GM21786 (cell line): ENCODE measurements at regions not wholly inside any gene's neighbourhood (a gene's known extent, or its start where the extent isn't known, plus 50 kb on each side); places are given as distances from the start of the nearest gene placed in this dataset.

Source experiments
- ATAC-seq: cut with Tn5 transposase; IDR thresholded peaks from one replicate; pipeline ENCODE4 v1.9.1; 2021; ENCODE audit not compliant: unreplicated experiment

DNA sequence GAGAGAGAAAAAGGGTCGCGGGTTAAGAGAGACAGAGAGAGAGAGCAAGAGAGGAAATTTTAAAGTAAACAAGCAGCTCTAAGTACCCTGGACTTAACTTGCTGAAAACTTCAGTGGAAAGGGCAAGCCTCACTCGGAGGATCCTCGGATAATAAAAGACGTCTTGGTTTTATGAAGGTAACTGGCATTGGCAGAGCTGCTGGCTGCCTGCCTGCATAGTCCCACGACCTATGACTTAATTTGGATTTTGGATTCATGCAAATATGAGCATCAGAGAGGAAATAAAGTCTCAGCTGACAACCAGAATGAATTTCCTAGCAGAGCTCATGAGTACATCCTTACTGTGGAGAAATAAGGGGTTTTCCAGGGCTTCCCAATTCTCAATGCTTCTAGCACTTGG, 95.1 kb upstream of the PDZRN3 start:
- no peak for ATAC-seq

DNA sequence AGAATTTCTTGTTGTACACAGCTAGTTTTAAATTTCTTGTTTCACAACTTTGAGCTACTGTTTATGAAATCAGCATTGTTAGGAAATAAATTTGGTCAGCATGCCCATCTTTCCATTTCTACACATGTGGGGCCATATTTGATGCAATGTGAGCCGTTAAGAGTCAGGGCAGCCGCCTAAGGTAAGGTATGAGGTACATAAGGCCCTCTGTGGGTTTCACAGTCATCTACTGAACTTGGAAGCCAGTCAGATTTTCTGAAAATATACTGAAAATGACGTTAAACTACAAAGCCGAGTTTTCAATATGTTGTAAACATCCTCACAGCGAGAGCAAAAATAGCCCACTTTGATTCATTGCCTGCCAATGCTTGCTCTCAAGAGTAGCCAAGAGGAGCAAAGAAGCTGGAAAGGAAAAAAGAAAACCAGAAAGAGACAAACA, 94.7 kb upstream of the PDZRN3 start:
- ATAC-seq: no peak

DNA sequence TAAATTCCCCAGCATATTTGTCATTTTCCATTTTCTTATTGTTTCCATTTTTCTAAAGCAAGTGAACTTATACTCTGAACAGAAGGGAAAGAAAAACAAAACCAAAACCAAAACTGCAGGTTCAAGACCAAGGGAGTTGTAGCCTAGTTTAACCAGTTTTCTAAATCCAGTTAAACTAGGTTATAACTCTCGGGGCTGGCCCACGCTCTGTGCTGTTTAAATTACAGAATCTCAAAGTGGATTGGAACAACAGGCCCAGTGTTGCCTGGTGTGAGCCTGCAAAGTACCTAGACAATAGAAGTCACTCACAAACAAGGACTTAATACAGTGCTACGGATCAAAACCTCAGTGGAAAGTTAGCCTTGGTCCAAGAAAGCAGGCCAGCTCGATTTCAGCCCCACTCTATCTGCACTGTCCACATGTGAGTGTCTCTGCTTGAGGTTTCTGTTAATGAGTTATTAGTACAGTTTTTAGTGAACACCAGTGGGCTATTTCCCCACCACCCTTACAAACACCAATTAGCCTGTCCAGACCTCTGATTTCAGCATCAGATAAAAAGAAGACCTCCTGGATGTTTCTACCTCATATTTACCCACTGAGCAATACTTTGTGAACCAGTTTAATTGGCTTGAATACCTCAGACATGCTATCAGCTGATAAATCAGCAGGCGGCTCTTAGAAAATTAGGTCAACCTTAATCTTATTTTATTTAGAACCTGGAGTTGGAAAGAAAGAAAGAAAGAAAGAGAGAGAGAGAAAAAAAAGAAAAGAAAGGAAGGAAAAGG, 93.8 kb upstream of the PDZRN3 start:
- no peak for ATAC-seq

DNA sequence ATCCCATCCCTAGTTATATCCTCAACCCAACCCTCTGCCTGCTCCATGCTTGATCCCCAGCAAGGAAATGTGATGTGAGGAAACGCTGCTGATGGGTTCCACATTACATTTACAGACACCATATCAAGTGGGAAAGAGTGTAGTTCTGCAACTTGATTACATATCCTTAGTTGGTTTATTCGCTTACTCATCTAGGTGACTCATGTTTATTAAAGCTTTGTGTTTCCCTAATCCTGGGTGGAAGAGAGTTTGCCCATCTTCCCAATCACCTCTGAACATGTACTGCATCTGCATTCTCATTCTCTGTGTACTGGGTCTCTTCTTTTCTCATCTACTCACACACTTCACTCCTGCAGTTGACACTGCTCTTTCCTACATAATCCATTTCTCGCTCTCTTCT, 91.7 kb upstream of the PDZRN3 start:
- ATAC-seq: no peak

DNA sequence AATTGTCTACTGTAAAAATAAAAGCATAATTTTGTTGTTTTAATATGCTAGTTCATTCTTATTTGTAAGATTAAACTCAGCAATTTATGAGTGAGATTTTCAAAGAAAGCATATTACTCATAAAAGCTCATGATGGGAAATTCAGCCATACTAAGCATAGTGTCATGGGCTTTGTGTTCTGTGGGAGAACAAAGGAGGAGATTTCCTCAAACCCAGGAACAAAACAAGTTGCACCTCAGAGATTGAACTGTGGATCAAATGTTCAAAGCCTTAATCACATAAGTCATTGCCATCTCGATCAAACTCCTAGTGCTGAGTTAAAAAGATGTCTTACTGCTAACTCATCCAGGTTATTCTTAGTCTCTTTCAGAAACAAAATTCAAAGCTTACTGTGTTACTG, 85.6 kb upstream of the PDZRN3 start:
- no peak for ATAC-seq

DNA sequence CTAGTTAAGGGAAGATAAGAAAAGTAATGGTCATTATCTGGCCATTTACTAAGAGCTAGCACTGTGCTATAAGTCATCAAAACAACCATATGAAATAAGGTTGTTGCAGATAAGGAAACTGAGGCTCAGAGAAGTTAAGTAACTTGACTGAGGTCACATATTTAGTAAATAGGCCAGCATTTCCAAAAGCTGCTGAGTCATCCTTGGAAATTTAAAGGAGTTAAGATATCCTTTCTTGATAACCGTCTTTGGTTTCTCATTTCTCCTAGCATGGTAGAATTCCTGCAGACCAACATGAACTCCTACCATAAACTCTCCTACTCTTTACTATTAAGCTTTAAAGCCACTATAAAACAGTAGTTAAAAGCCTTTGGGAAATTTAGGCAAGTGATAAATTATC, 85.0 kb upstream of the PDZRN3 start:
- ATAC-seq: no peak

DNA sequence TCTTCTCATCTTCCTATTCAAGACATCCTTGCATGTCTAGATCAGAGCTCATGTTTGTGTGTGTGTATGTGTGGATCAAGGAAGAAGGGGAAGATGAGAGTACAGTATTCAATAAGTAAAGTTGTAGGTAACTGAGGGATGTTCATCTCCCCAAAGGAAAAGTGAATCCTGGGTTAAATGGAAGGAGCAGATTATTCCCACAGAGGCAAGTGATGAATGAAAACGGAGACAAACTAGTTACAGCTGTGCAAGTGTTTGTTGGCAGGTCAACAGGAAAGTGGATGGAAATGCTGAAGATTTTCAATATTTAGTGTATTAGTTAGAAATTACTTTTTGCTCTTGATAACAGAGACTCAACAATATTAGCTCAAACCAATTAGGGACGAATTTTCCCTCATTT, 84.2 kb upstream of the PDZRN3 start:
- ATAC-seq: no peak

DNA sequence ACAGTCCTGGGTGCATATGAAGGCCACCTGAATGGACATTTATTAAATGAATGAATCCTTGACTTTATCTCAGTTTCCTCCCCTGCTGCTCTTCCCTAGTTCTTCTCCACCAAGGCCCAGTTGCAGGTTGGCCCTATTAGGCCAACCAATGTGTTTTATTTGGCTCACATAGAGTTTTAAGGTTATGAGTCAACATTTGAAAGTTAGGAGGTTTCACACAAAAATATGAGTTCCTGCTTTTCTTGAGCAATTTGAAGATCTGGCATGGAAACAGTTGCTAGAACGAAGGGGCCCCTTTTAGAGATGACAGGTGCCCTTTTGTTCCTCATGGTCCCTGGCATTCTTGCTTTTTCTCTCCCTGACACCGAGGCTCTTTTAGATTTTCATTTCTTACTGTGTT, 83.0 kb upstream of the PDZRN3 start:
- ATAC-seq: no peak

DNA sequence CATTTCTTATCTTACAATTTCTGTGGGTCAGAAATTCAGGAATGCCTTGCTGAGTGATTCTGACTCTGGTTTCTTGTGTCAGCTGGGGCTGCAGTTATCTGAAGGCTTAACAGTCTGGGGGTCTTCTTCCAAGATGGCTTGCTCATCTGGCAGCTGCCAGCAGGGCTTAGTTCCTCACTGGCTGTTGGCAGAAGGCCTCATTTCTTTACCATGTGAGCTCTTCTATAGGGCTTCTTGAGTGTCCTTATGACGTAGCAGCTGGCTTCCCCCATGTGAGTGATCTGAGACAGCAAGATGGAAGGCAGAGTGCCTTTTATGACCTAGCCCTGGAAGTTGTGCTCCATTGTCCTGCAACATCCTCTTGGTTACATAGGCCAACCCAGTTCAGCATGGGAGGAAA, 82.0 kb upstream of the PDZRN3 start:
- no peak for ATAC-seq

DNA sequence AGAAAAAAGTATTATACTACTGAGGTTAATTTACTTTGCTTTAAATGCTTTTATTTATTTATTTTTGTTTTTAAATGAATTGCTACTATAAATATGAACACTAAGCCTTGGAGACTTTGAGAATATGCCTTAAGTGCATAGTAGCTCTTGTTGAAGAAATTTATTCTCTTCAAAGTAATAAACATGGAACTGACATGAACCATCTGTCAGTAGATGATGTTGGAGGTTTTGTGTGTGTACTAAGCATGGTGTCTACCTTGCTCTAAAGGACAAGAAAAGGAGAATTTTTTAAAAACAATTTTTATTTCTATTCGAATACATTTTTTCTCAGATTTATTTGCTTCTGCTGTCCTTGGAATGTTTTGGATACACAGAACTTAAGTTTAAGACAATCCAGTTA, 81.1 kb upstream of the PDZRN3 start:
- ATAC-seq: no peak

DNA sequence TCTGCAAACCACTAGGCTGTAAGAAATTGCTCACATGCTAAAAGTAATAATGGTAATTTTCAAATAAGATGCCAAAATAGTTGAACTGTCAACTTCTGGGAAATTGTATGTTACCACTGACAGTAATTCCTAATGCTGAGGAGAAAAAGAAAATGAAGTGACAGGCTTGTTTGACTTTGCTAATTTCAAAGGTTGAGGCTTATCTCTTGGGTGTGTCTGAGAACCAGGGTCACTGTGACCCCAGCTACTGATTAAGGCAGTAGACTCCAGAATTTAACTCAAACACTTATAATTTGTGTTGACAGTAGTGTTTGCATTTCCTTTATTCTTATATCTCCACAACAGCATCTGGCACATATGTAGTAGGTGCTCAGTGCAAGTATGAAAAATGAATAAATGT, 74.6 kb upstream of the PDZRN3 start:
- ATAC-seq: no peak

DNA sequence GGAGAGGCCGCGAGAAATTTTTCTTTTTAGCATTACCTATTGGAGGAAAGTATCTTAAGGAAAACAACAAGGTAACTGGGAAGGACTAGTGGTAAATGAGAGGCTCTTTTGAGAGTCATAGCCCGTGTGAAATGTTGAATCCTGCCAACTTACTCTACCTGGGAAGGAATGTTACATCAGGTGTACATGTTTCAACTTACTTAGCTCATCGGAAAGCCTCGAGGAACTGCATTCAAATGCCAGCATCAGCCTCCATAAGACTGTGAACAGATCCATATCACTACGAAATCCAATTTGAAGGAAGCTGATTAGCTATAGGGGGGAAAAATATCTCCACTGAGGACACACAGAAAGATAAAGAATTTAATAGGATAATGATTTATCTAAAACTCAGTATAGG, 72.3 kb upstream of the PDZRN3 start:
- no peak for ATAC-seq

DNA sequence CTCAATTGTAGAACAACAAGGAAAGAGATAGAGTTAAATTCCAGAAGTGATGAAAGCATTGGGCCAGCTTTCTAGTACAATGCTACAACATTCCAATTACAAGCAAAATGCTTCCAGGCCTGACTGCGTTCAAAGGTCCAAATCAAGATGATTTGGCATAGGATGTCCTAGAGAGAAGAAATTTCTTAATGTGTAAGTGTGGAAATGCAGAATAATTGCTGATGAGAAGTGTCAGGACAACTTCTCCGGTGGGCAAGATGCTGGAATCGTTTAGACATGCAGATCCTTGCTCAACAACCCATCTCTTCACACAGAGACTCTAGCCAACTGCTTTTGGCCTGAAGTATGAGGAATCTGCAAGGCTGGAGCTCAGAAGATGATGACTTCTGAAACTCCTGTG, 71.1 kb upstream of the PDZRN3 start:
- ATAC-seq: no peak

DNA sequence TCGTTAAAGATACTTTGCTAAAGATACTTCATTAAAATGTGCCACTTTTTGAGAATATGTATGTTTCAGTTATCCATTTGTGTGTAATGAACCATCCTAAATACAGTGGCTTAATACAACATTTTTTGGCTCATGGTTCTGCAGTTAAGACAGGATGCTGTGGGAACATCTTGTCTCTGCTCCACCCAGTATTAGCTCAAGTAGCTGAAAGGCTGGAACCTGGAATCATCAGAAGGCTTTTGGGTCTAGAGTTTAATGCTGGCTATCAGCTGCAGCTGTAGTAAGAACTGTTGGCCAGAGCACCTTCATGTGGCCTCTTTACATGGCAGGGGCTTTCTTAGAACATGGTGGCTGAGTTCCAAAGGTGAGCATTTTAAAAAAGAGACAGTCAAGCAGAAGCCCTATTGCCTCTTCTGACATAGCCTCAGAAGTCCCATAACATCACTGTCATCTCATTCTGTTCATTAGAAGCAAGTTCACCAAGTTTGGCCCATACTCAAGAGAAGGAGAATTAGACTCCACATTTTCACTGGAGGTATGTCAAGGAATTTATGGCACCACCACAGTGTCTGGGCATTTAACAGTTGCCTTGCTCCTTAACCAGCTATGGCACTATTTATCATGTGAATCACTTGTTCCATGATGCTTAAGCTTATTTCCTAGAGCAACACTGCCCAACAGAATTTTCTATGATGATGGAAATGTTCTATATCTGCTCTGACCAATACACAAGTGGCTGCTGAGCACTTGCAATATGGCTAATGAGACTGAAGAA, 70.4 kb upstream of the PDZRN3 start:
- ATAC-seq: no peak

DNA sequence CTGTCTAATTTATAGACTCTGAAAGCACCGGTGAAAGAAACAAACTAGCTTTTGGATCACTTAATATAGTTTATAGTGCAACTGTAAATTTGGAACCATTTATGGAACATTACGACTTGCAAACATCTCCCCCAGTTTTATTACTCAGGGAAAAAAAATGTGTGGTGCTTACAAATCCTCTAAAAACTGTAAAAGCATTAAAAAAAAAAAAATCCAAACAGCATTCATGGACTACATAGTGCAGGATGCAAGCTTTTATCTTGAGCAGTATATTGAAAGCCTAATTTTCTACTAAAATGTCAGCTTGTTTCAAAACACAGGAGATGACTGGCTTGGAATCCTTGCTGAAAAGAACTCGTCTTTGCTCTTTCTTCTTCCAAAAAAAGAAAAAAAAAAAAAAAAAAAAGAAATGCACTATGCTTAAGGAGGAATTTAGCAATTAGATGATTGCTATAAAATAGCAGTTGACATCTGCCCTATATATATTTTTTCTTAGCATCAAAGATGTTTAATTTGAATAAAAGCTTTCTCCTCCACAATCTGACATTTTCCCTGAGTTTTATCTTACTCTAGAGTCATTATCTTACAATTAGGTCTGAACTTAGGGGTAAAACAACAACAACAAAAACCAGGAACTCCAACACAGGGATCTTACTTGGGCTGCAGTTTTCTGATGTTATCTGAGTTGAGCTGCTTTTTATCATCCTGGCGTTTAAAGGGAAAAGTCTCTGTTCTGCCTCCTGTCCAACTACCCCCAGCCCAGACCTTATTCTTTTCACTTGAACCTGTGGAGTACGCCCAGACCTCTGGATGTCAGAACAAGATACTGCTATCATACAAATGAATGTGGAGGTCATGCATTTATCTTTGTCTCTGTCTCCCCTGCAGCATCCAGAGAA, 62.6 kb upstream of the PDZRN3 start:
- ATAC-seq: no peak

DNA sequence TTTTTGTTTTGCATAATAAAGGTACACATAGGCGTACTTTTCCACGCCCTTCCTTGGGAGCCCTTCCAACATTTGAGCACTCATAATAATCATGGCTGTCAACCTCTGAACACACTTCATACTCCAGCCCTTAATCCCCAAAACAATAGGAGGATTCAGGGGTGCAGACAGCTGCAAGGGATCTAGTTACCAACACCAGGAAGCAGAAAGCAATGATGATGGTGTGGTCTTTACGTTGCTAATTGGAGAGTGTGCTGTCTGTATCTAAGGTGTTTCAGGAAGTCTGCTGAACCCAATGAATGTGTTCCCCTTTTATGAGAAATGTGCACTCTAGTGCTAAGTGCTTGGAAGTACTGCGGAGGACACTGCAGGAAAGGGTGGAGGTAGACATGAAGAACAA, 60.3 kb upstream of the PDZRN3 start:
- ATAC-seq: no peak

DNA sequence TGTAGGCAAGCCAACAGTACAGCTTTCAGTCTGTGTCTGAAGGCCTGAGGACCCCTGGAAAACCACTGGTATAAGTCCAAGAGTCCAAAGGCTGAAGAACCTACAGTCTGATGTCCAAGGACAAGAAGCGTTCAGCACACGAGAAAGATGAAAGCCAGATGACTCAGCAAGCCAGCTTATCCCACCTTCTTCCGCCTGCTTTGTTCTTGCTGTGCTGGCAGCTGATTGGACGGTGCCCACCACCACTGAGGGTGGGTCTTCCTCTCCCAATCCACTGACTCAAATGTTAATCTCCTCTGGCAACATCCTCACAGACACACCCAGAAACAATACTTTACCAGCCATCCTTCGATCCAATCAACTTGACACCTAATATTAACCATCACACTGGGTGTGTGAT, 59.0 kb upstream of the PDZRN3 start:
- no peak for ATAC-seq

DNA sequence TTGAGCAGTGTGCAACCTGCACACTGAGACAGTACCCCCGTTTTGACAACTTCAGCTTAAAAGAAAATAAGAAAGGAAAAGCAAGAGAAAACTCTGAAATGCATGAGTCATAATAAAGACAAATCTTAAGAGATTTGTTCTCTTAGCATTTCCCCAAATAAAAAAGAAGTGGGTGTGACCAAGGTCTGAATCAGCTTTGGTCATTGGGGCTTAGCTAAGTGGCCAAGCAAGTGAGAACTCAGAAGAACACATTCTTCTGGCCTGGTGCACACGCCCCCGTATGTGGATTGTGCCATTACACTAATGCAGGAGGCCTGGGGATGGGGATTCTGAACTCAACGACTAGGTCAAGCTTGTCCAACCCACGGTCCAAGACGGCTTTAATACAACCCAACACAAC, 56.9 kb upstream of the PDZRN3 start:
- ATAC-seq: no peak

DNA sequence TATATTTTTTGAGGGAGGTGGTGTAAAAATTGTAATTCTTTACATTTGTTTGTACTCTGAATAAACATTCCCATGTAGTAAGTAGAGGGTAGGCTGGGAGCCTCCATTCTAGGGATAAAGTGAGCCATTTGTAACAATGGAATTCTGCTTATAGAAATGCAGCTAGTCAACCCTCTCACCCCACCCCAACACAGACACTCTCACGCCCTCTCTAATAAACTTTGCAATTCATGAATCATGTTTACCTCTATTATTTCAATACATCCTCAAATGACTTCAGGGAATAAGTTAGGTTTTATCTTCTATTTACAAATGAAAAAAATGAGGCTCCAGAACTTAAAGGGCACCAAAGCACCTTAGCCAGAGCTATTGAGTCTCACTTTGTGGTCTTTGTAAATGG, 56.5 kb upstream of the PDZRN3 start:
- ATAC-seq: no peak

DNA sequence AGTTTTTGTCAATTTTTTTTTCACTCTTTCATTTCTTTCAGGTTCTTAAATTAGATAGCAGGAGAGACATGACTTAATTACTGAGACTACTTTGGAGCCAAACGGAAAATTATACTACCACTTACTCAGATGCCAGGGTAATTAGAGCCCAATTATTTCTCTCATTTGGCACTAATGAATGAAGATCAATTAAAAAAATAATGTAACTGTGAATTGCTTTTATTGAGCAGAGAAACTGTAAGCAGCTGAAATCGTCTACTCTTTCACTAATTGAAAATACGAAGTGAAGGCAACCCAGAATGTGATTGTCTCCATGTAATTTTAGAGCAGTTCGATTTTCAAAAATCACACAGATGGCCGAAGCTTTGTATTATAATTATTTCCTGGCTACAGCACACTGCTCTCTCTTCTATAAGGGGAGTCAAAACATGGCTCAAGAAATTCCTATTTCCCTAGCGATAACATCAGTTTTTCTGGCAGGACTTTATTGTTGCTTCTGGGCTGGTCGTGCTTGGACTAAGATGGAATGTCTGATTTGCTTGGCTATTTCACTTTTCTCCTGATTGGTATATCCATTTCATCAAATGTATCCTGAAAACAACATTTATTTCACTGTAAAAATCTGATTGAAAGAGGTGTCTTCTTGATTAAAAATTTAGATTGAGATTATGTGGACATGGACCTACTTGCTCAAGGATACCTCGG, 55.8 kb upstream of the PDZRN3 start:
- no peak for ATAC-seq
